Erythroblast (primary cell): ENCODE measurements at regions not wholly inside any gene's neighbourhood (a gene's known extent, or its start where the extent isn't known, plus 50 kb on each side); places are given as distances from the start of the nearest gene placed in this dataset.

Experiments
- GATA1 ChIP-seq: IDR thresholded peaks from 2 replicates; pipeline ENCODE4 v1.6.1; 2011; ENCODE audit warnings: low read depth, mild to moderate bottlenecking, control low read depth, low read length, moderate library complexity
- POLR2A ChIP-seq: IDR thresholded peaks from 2 replicates; pipeline ENCODE4 v1.6.1; 2011; ENCODE audit warnings: mild to moderate bottlenecking, low read length

DNA sequence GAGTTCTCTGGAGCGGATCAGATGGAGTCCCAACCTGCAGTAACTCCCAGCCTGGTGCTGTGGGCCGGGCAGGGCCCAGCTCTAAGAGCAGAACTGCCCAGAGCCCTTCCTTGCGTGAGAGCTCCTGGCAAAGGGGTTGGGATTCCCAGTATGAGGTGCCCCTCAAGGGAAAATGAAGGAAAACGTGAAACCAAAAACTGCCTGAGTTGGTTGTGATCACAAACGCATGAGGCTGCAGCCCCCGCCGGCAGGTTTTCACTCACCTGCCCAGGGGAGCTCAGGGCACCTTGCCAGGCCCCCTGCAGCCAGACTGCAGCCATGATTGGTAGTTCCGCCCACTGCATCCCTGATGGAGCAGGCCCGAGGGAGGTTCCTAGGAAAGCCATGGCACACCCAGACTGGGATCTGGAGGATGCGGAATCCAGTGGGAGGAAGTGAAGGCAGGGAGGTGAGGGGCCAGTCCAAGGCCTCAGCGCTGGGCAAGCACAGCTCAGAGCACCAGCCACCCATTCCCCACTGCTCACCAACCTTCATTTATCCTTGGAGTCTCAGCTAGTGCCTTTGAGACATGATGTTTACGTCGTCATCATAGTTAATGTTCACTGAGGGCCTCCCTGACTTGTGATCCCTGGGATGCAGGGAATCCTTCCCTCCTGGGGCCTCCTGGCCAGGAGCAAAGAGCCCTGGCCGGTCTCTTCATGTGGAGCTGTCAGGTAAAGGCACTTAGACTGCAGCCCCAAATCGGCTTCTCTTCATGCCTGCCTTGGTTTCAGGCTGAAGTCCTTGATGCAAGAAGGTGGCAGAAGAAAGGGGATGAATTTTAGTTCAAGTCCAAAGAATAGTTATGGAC is 103.2 kb downstream of the INHBB start:
- TF ChIP-seq POLR2A (no peak), GATA1 (no peak)
